22Rv1 (cell line): ENCODE measurements at regions not wholly inside any gene's neighbourhood (a gene's known extent, or its start where the extent isn't known, plus 50 kb on each side); places are given as distances from the start of the nearest gene placed in this dataset.

ENCODE experiments used
- CTCF ChIP-seq: fragments of 450-650 bp; IDR thresholded peaks from 2 replicates; pipeline ENCODE4 v1.5.1; 2017; ENCODE audit warnings: mild to moderate bottlenecking
- ZFX ChIP-seq: fragments of 450-650 bp; IDR thresholded peaks from 2 replicates; pipeline ENCODE4 v1.6.1; 2017; ENCODE audit warnings: antibody characterized with exemption, borderline replicate concordance

GRCh38 chr11:97296301-97296700 is 906.5 kb downstream of the JRKL start:
- TF ChIP-seq CTCF (no peak), ZFX (no peak)
